Neural cell (in vitro differentiated cells): ENCODE measurements at regions not wholly inside any gene's neighbourhood (a gene's known extent, or its start where the extent isn't known, plus 50 kb on each side); places are given as distances from the start of the nearest gene placed in this dataset.

ENCODE experiments used
- H2AFZ ChIP-seq: fragments of 200-600, 300-800 bp; sonication (generic), shearing (Covaris generic); 2 replicates; pipeline ENCODE4 v1.6.0; 2014; ENCODE audit warnings: low read depth, mild to moderate bottlenecking, antibody characterized with exemption, low read length, moderate library complexity
- H3F3A ChIP-seq: fragments of 200-600 bp; shearing (Covaris generic); 2 replicates; pipeline ENCODE4 v1.6.1; 2016; ENCODE audit warnings: mild to moderate bottlenecking, moderate library complexity, mixed read lengths, antibody characterized with exemption, low read length; ENCODE audit not compliant: insufficient read depth, poor library complexity, severe bottlenecking
- H3K27ac ChIP-seq: fragments of 200-600, 300-800 bp; sonication (generic), shearing (Covaris generic); 2 replicates; pipeline ENCODE4 v1.5.1; 2014; ENCODE audit warnings: mild to moderate bottlenecking, low read length, moderate library complexity
- H3K27me3 ChIP-seq: fragments of 300-800, 200-600 bp; sonication (generic), shearing (Covaris generic); 2 replicates; pipeline ENCODE4 v1.6.0; 2014; ENCODE audit warnings: mild to moderate bottlenecking, low read depth, low read length, moderate library complexity; ENCODE audit not compliant: insufficient read depth
- H3K36me3 ChIP-seq: fragments of 300-800, 200-600 bp; sonication (generic), shearing (Covaris generic); 2 replicates; pipeline ENCODE4 v1.5.1; 2014; ENCODE audit warnings: mild to moderate bottlenecking, antibody characterized with exemption, low read length, moderate library complexity; ENCODE audit not compliant: insufficient read depth
- H3K4me2 ChIP-seq: fragments of 300-800, 200-600 bp; sonication (generic), shearing (Covaris generic); 2 replicates; pipeline ENCODE4 v1.6.0; 2014; ENCODE audit warnings: mild to moderate bottlenecking, low read length
- H3K4me3 ChIP-seq: fragments of 300-800, 200-600 bp; sonication (generic), shearing (Covaris generic); 2 replicates; pipeline ENCODE4 v1.5.1; 2014; ENCODE audit warnings: mild to moderate bottlenecking, low read length, moderate library complexity
- H3K79me2 ChIP-seq: fragments of 200-600 bp; shearing (Covaris generic); replicated peaks from 2 replicates; pipeline ENCODE4 v1.6.0; 2014; ENCODE audit warnings: mild to moderate bottlenecking, low read length, moderate library complexity; ENCODE audit not compliant: insufficient read depth
- H3K9ac ChIP-seq: fragments of 300-800, 200-600 bp; sonication (generic), shearing (Covaris generic); 2 replicates; pipeline ENCODE4 v1.6.1; 2016; ENCODE audit warnings: mild to moderate bottlenecking, low read length, mixed read lengths
- H3K9me2 ChIP-seq: fragments of 200-600 bp; shearing (Covaris generic); 2 replicates; pipeline ENCODE4 v1.6.1; 2016; ENCODE audit warnings: mild to moderate bottlenecking, low read length, mixed read lengths; ENCODE audit not compliant: insufficient read depth
- H3K9me3 ChIP-seq: fragments of 200-600, 300-800 bp; sonication (generic), shearing (Covaris generic); 2 replicates; pipeline ENCODE4 v1.6.1; 2016; ENCODE audit warnings: mild to moderate bottlenecking, mixed run types, low read length, moderate library complexity, mixed read lengths
- H4K20me1 ChIP-seq: fragments of 200-600 bp; shearing (Covaris generic); 2 replicates; pipeline ENCODE4 v1.6.1; 2016; ENCODE audit warnings: mild to moderate bottlenecking, mixed run types; ENCODE audit not compliant: insufficient read depth
- EP300 ChIP-seq: fragments of 450-650 bp; conservative IDR thresholded peaks from 2 replicates; pipeline ENCODE4 v1.6.1; 2014; ENCODE audit warnings: antibody characterized with exemption, mild to moderate bottlenecking, moderate library complexity; ENCODE audit not compliant: poor library complexity, severe bottlenecking
- EZH2 ChIP-seq: fragments of 200-600, 300-800 bp; shearing (Covaris generic), sonication (generic); IDR thresholded peaks from 2 replicates; pipeline ENCODE4 v1.6.1; 2014; ENCODE audit warnings: antibody characterized with exemption, low read length, borderline replicate concordance, mild to moderate bottlenecking; ENCODE audit not compliant: insufficient read depth, poor library complexity, severe bottlenecking
- MXI1 ChIP-seq: fragments of 450-650 bp; conservative IDR thresholded peaks from 2 replicates; pipeline ENCODE4 v1.6.1; 2014; ENCODE audit warnings: antibody characterized with exemption, mild to moderate bottlenecking; ENCODE audit not compliant: poor library complexity, severe bottlenecking
- POLR2AphosphoS5 ChIP-seq: IDR thresholded peaks from 2 replicates; pipeline ENCODE4 v1.6.1; 2012
- RAD21 ChIP-seq: fragments of 450-650 bp; conservative IDR thresholded peaks from 2 replicates; pipeline ENCODE4 v1.6.1; 2014; ENCODE audit warnings: antibody characterized with exemption, mild to moderate bottlenecking, moderate library complexity
- REST ChIP-seq: IDR thresholded peaks from 2 replicates; pipeline ENCODE4 v1.6.1; 2012; ENCODE audit warnings: borderline replicate concordance
- SMC3 ChIP-seq: fragments of 450-650 bp; conservative IDR thresholded peaks from 2 replicates; pipeline ENCODE4 v1.6.1; 2014; ENCODE audit warnings: antibody characterized with exemption, mild to moderate bottlenecking, moderate library complexity; ENCODE audit not compliant: poor library complexity
- TAF1 ChIP-seq: IDR thresholded peaks from 2 replicates; pipeline ENCODE4 v1.6.1; 2012; ENCODE audit warnings: low read depth
- TF ChIP-seq, protein P1 (sequence below): fragments of 450-650 bp; IDR thresholded peaks from 2 replicates; pipeline ENCODE4 v1.5.1; 2014; ENCODE audit warnings: antibody characterized with exemption, mild to moderate bottlenecking, moderate library complexity; ENCODE audit not compliant: poor library complexity, severe bottlenecking

- Histone ChIP-seq H3K4me3 (no peak overlapping the region), H3K36me3 (no peaks in the 10 kb centered on the region), H3K27me3 (no peaks in the 10 kb centered on the region), H3K9me2 (no peaks in the 10 kb centered on the region), H3F3A (no peaks in the 10 kb centered on the region), H3K27ac (no peak overlapping the region), H3K9ac (no peak overlapping the region), H3K79me2 (no peaks in the 10 kb centered on the region), H3K9me3 (no peaks in the 10 kb centered on the region), H4K20me1 (no peaks in the 10 kb centered on the region), H2AFZ (no peak overlapping the region), H3K4me2 (no peak overlapping the region)
- TF ChIP-seq EP300, result no peak
- no peak for TF ChIP-seq SMC3
- TF ChIP-seq REST, result no peak
- no peak for TF ChIP-seq MXI1
- no peak for TF ChIP-seq TAF1
- no peak for TF ChIP-seq EZH2
- TF ChIP-seq, protein P1, sequence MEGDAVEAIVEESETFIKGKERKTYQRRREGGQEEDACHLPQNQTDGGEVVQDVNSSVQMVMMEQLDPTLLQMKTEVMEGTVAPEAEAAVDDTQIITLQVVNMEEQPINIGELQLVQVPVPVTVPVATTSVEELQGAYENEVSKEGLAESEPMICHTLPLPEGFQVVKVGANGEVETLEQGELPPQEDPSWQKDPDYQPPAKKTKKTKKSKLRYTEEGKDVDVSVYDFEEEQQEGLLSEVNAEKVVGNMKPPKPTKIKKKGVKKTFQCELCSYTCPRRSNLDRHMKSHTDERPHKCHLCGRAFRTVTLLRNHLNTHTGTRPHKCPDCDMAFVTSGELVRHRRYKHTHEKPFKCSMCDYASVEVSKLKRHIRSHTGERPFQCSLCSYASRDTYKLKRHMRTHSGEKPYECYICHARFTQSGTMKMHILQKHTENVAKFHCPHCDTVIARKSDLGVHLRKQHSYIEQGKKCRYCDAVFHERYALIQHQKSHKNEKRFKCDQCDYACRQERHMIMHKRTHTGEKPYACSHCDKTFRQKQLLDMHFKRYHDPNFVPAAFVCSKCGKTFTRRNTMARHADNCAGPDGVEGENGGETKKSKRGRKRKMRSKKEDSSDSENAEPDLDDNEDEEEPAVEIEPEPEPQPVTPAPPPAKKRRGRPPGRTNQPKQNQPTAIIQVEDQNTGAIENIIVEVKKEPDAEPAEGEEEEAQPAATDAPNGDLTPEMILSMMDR, result no peak
- TF ChIP-seq POLR2AphosphoS5, result no peak
- TF ChIP-seq RAD21, result no peak
Observed at GRCh38 chr21:41593051-41593759, 85.2 kb upstream of the TMPRSS2 start.

GRCh38 chr21:41589620-41590175 is 81.7 kb upstream of the TMPRSS2 start:
- no peak overlapping the region for H3K4me2 ChIP-seq
- no peak for TF ChIP-seq MXI1
- TF ChIP-seq RAD21, result no peak
- no peak for TF ChIP-seq EP300
- no peaks in the 10 kb centered on the region for H3K36me3 ChIP-seq
- H3K9ac ChIP-seq, result no peak overlapping the region
- no peaks in the 10 kb centered on the region for H3K79me2 ChIP-seq
- no peaks in the 10 kb centered on the region for H4K20me1 ChIP-seq
- no peaks in the 10 kb centered on the region for H3K27me3 ChIP-seq
- H3F3A ChIP-seq, result no peaks in the 10 kb centered on the region
- H3K9me2 ChIP-seq, result no peaks in the 10 kb centered on the region
- H3K9me3 ChIP-seq, result no peaks in the 10 kb centered on the region
- no peak overlapping the region for H3K4me3 ChIP-seq
- no peak overlapping the region for H2AFZ ChIP-seq
- H3K27ac ChIP-seq, result no peak overlapping the region
